ENCODE measurements at regions not wholly inside any gene's neighbourhood (a gene's known extent, or its start where the extent isn't known, plus 50 kb on each side); places are given as distances from the start of the nearest gene placed in this dataset.

DNA sequence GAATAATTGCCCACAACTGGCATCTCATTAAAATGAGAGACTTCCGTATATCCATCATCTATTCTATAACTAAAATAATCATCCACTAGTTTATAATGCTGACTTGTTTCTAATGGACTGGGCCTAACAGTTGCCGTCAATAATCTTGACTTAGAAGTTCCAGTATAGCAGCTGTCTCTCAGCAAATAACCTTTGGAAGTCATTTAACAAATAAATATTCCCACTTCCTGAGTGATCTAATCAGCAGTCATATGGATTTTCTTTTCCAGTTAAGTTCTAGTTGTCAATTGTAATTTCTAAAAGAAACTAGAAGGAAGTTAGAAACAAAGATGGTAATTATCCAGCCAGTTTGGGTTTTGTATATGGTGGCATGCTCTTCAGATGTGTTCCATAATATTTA lies 177.8 kb downstream of the GXYLT1 start (continued):
- no peak for TF ChIP-seq SOX15 (CRISPR knock-in tag; IDR thresholded peaks at IDR 0.05)
- no peak for TF ChIP-seq GRHL2 (CRISPR knock-in tag; IDR thresholded peaks at IDR 0.05; ENCODE audit: insufficient replicate concordance, severe bottlenecking)
- TF ChIP-seq, protein P1, sequence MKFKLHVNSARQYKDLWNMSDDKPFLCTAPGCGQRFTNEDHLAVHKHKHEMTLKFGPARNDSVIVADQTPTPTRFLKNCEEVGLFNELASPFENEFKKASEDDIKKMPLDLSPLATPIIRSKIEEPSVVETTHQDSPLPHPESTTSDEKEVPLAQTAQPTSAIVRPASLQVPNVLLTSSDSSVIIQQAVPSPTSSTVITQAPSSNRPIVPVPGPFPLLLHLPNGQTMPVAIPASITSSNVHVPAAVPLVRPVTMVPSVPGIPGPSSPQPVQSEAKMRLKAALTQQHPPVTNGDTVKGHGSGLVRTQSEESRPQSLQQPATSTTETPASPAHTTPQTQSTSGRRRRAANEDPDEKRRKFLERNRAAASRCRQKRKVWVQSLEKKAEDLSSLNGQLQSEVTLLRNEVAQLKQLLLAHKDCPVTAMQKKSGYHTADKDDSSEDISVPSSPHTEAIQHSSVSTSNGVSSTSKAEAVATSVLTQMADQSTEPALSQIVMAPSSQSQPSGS (CRISPR knock-in tag; IDR thresholded peaks at IDR 0.05; ENCODE audit: borderline replicate concordance, low read depth), result no peak
- TF ChIP-seq CBFB (CRISPR knock-in tag; IDR thresholded peaks at IDR 0.05; ENCODE audit: low read depth), result no peak
- TF ChIP-seq JAZF1 (CRISPR knock-in tag; IDR thresholded peaks at IDR 0.05), result no peak
- TF ChIP-seq ELF4 (CRISPR knock-in tag; IDR thresholded peaks at IDR 0.05; ENCODE audit: low read depth), result no peak
- no peak for TF ChIP-seq FOXJ3 (CRISPR knock-in tag; IDR thresholded peaks at IDR 0.05; ENCODE audit: borderline replicate concordance)
- no peak for TF ChIP-seq FOXP1 (CRISPR knock-in tag; IDR thresholded peaks at IDR 0.05; ENCODE audit: borderline replicate concordance)
- no peak for TF ChIP-seq HMGA2 (CRISPR knock-in tag; IDR thresholded peaks at IDR 0.05)
- no peak for TF ChIP-seq RORB (CRISPR knock-in tag; IDR thresholded peaks at IDR 0.05)

DNA sequence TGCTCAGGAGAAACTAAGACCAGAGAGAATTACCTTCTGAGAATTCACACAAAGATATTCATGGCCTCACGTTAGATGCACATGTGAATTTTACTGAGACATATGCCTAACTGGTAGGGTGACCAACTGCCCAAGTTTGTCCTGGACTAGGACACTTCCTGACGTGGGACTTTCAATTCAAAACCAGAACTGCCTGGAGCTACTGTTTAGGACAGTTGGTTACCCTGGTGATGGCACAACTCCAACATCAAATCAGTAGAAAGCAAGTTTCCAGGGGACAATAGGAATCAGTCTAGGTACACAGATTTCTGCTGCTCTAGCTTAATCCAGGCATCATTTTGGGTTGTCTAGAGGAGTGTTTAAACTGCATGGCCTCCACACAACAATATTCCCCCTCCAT lies 178.7 kb downstream of the GXYLT1 start:
- no peak for DNase-seq (ENCODE audit: low spot score)
- Mint-ChIP-seq H3K9me3 (no peaks in the 10 kb centered on the region), H3K4me3 (no peak overlapping the region), H3K36me3 (no peaks in the 10 kb centered on the region), H3K27ac (no peak overlapping the region), H3K27me3 (ENCODE audit: low read depth) (peaks cover 12% of the 10 kb centered on the region), H3K4me1 (peaks cover 19% of the 10 kb centered on the region)
- TF ChIP-seq, protein P2, sequence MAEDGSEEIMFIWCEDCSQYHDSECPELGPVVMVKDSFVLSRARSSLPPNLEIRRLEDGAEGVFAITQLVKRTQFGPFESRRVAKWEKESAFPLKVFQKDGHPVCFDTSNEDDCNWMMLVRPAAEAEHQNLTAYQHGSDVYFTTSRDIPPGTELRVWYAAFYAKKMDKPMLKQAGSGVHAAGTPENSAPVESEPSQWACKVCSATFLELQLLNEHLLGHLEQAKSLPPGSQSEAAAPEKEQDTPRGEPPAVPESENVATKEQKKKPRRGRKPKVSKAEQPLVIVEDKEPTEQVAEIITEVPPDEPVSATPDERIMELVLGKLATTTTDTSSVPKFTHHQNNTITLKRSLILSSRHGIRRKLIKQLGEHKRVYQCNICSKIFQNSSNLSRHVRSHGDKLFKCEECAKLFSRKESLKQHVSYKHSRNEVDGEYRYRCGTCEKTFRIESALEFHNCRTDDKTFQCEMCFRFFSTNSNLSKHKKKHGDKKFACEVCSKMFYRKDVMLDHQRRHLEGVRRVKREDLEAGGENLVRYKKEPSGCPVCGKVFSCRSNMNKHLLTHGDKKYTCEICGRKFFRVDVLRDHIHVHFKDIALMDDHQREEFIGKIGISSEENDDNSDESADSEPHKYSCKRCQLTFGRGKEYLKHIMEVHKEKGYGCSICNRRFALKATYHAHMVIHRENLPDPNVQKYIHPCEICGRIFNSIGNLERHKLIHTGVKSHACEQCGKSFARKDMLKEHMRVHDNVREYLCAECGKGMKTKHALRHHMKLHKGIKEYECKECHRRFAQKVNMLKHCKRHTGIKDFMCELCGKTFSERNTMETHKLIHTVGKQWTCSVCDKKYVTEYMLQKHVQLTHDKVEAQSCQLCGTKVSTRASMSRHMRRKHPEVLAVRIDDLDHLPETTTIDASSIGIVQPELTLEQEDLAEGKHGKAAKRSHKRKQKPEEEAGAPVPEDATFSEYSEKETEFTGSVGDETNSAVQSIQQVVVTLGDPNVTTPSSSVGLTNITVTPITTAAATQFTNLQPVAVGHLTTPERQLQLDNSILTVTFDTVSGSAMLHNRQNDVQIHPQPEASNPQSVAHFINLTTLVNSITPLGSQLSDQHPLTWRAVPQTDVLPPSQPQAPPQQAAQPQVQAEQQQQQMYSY (CRISPR knock-in tag; IDR thresholded peaks at IDR 0.05), result no peak
- TF ChIP-seq, protein P3, sequence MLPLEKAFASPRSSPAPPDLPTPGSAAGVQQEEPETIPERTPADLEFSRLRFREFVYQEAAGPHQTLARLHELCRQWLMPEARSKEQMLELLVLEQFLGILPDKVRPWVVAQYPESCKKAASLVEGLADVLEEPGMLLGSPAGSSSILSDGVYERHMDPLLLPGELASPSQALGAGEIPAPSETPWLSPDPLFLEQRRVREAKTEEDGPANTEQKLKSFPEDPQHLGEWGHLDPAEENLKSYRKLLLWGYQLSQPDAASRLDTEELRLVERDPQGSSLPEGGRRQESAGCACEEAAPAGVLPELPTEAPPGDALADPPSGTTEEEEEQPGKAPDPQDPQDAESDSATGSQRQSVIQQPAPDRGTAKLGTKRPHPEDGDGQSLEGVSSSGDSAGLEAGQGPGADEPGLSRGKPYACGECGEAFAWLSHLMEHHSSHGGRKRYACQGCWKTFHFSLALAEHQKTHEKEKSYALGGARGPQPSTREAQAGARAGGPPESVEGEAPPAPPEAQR (CRISPR knock-in tag; IDR thresholded peaks at IDR 0.05), result no peak
- TF ChIP-seq TCF7 (CRISPR knock-in tag; IDR thresholded peaks at IDR 0.05; ENCODE audit: low read depth) (no peak), IRF2 (CRISPR knock-in tag; IDR thresholded peaks at IDR 0.05; ENCODE audit: borderline replicate concordance, low read depth) (no peak), ZBTB21 (CRISPR knock-in tag; IDR thresholded peaks at IDR 0.05; ENCODE audit: borderline replicate concordance) (no peak), ESRRA (CRISPR knock-in tag; IDR thresholded peaks at IDR 0.05; ENCODE audit: borderline replicate concordance) (no peak), CREM (CRISPR knock-in tag; IDR thresholded peaks at IDR 0.05) (no peak), FOXK1 (CRISPR knock-in tag; IDR thresholded peaks at IDR 0.05) (no peak), ZNF121 (CRISPR knock-in tag; IDR thresholded peaks at IDR 0.05) (no peak), NR3C1 (CRISPR knock-in tag; conservative IDR thresholded peaks at IDR 0.05; ENCODE audit: low read depth) (no peak), ZNF416 (CRISPR knock-in tag; IDR thresholded peaks at IDR 0.05) (no peak)
- TF ChIP-seq, protein P4, sequence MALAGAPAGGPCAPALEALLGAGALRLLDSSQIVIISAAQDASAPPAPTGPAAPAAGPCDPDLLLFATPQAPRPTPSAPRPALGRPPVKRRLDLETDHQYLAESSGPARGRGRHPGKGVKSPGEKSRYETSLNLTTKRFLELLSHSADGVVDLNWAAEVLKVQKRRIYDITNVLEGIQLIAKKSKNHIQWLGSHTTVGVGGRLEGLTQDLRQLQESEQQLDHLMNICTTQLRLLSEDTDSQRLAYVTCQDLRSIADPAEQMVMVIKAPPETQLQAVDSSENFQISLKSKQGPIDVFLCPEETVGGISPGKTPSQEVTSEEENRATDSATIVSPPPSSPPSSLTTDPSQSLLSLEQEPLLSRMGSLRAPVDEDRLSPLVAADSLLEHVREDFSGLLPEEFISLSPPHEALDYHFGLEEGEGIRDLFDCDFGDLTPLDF (CRISPR knock-in tag; IDR thresholded peaks at IDR 0.05), result no peak
- ChIA-PET POLR2A (no interaction called here), CTCF (interaction anchor here (0.9 kb wide), 1 partner anchor 58 kb away, joined by 3 read pairs; no protein-coding TSS in a partner anchor)
- no peak for ATAC-seq

Measured in WTC11 (cell line).